GM23338 (cell line): ENCODE measurements at regions not wholly inside any gene's neighbourhood (a gene's known extent, or its start where the extent isn't known, plus 50 kb on each side); places are given as distances from the start of the nearest gene placed in this dataset.

Experiments
- CREB1 ChIP-seq: fragments of 250-450 bp; sonication (Bioruptor Pico); IDR thresholded peaks from 2 replicates; pipeline ENCODE4 v1.5.0; 2020; ENCODE audit warnings: low read depth, mild to moderate bottlenecking, moderate library complexity
- CTCF ChIP-seq, 2 experiments: fragments of 200-600 bp in 1 of 2; sonication (generic) in 1 of 2; conservative IDR thresholded peaks; 2 replicates each; pipeline versions ENCODE4 v1.5.1 to v1.6.1; 2016 to 2017; ENCODE audit warnings: antibody characterized with exemption in 2 of 2, low read depth in 2 of 2, mild to moderate bottlenecking in 2 of 2, moderate library complexity in 1 of 2
- ETS1 ChIP-seq: IDR thresholded peaks from 2 replicates; pipeline ENCODE4 v1.6.1; 2016; ENCODE audit warnings: antibody characterized with exemption
- EZH2 ChIP-seq: fragments of 200-600 bp; sonication (generic); IDR thresholded peaks from one replicate; pipeline ENCODE4 v1.8.0; 2017; ENCODE audit warnings: antibody characterized with exemption, mild to moderate bottlenecking, low read depth; ENCODE audit not compliant: unreplicated experiment
- NANOG ChIP-seq: IDR thresholded peaks from 2 replicates; pipeline ENCODE4 v1.6.1; 2016; ENCODE audit warnings: antibody characterized with exemption, borderline replicate concordance
- POLR2AphosphoS5 ChIP-seq: IDR thresholded peaks from 2 replicates; pipeline ENCODE4 v1.6.1; 2016; ENCODE audit warnings: antibody characterized with exemption, low read depth
- REST ChIP-seq: IDR thresholded peaks from one replicate; pipeline ENCODE4 v1.6.1; 2018; ENCODE audit warnings: antibody characterized with exemption; ENCODE audit not compliant: unreplicated experiment
- STAT1 ChIP-seq: IDR thresholded peaks from one replicate; pipeline ENCODE4 v1.6.1; 2016; ENCODE audit warnings: antibody characterized with exemption; ENCODE audit not compliant: unreplicated experiment
- ZNF331 ChIP-seq: fragments of 250-450 bp; sonication (Bioruptor Pico); IDR thresholded peaks from 2 replicates; pipeline ENCODE4 v1.5.0; 2020; ENCODE audit warnings: low read depth, mild to moderate bottlenecking, moderate library complexity

GRCh38 chr9:23887781-23888180, 61.7 kb upstream of the ELAVL2 start (continued):
- no peak for TF ChIP-seq CTCF (conservative IDR thresholded peaks at IDR 0.05; ENCODE audit: low read depth in 2 of 2)
- TF ChIP-seq EZH2: no peak
- no peak for TF ChIP-seq REST
- TF ChIP-seq STAT1: no peak
- no peak for TF ChIP-seq CREB1
- TF ChIP-seq ZNF331 (CRISPR knock-in tag): no peak
- TF ChIP-seq ETS1: no peak
- no peak for TF ChIP-seq POLR2AphosphoS5
- no peak for TF ChIP-seq NANOG
